Thoracic aorta (tissue), 2 donors: ENCODE measurements at regions not wholly inside any gene's neighbourhood (a gene's known extent, or its start where the extent isn't known, plus 50 kb on each side); places are given as distances from the start of the nearest gene placed in this dataset.

Source experiments
- ATAC-seq: fragments of 150-250 bp; one replicate; pipeline ENCODE4 v1.8.0; 2017; ENCODE audit warnings: low read depth; ENCODE audit not compliant: insufficient number of reproducible peaks, low FRiP score
- DNase-seq: peaks from one replicate; pipeline ENCODE4 v3.0.0-alpha.2; 2020; ENCODE audit warnings: low spot score
- H3K27ac ChIP-seq, 2 donors: fragments of 200-600 bp; sonication (generic); 1 replicate in 1 of 2; 2 replicates in 1 of 2; pipeline ENCODE4 v1.5.1; 2016; ENCODE audit warnings: mild to moderate bottlenecking in 2 of 2, moderate library complexity in 2 of 2
- H3K27me3 ChIP-seq: fragments of 200-600 bp; sonication (generic); replicated peaks from 2 replicates; pipeline ENCODE4 v1.6.0; 2016; ENCODE audit warnings: mild to moderate bottlenecking; ENCODE audit not compliant: insufficient read depth
- H3K36me3 ChIP-seq: fragments of 200-600 bp; sonication (generic); one replicate; pipeline ENCODE4 v1.5.1; 2016
- H3K4me1 ChIP-seq, 2 donors: fragments of 200-600 bp; sonication (generic); 1 replicate in 1 of 2; 2 replicates in 1 of 2; pipeline versions ENCODE4 v1.5.1 to v1.6.0; 2016; ENCODE audit warnings: low read depth in 2 of 2, mild to moderate bottlenecking in 1 of 2; ENCODE audit not compliant: control insufficient read depth in 1 of 2
- H3K4me3 ChIP-seq: fragments of 200-600 bp; sonication (generic); 2 replicates; pipeline ENCODE4 v1.5.1; 2016; ENCODE audit warnings: mild to moderate bottlenecking
- H3K9me3 ChIP-seq: fragments of 200-600 bp; sonication (generic); 2 replicates; pipeline ENCODE4 v1.5.1; 2016
- CTCF ChIP-seq: fragments of 200-600 bp; sonication (generic); IDR thresholded peaks from one replicate; pipeline ENCODE4 v1.5.1; 2019; ENCODE audit warnings: antibody characterized with exemption

- Histone ChIP-seq H3K9me3 (no peaks in the 10 kb centered on the region), H3K27me3 (no peaks in the 10 kb centered on the region), H3K4me3 (no peak overlapping the region), H3K27ac (no peak overlapping the region), H3K36me3 (no peaks in the 10 kb centered on the region), H3K4me1 (no peaks in the 10 kb centered on the region)
- no peak for TF ChIP-seq CTCF
- ATAC-seq (no peak), DNase-seq (no peak)
Measured at GRCh38 chr5:167554564-167555290, 736.7 kb upstream of the WWC1 start.

DNA sequence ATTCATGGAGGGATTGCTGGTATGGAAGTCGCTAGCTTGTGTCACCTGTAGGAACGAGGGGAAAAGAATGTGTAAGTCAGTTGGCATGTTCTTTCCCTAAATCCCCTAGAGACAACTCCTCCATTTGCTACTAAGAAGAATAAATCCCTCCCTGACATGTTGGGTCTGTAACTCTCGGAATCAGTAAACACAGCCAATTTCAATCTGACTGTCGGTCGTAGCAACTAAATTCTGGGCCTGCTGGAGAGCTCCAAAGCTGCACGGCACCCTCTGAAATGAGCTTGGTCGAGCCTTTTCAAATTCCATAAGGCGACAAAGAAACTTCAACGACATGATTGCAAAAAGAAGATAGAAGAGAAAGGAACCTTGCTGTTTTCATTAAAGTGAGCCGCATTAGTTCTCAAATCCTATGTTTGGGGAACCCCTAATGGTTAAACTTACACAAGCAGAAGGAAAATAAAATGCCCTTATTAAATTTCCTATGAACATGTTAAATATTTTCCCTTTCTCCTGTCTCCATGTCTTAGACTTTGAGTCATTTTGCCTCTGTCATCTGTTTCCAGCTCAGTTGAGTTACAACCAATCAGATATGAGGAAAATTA lies 735.8 kb upstream of the WWC1 start:
- ATAC-seq (no peak), DNase-seq (no peak)
- Histone ChIP-seq H3K27ac (no peak overlapping the region), H3K4me1 (no peaks in the 10 kb centered on the region), H3K4me3 (no peak overlapping the region), H3K27me3 (no peaks in the 10 kb centered on the region), H3K36me3 (no peaks in the 10 kb centered on the region), H3K9me3 (no peaks in the 10 kb centered on the region)
- no peak for TF ChIP-seq CTCF

GRCh38 chr5:167557359-167557758 lies 734.1 kb upstream of the WWC1 start:
- H3K36me3 ChIP-seq = no peaks in the 10 kb centered on the region
- ATAC-seq = no peak
- no peak for TF ChIP-seq CTCF

DNA sequence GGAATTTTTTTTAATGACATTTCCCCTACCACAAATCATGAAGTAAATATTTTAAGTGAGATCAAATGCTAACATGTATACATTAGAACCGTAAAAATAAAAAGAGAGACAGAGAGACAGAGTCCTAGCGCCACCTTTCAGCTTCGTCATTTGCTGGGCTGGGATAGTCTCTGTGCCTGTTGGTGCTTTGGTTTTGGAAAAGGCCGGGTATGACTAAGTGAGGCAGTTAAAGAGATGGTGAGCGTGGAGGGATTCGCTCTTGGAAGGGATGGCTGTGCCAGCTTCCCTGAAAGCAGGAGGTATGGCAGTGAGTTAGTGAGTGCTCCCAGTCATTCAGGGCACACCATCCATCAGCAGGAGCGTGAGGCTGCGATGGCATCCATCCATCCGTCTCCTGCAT lies 729.6 kb upstream of the WWC1 start:
- no peak for ATAC-seq
- H3K4me3 ChIP-seq = no peak overlapping the region
- no peak for TF ChIP-seq CTCF
- H3K9me3 ChIP-seq = no peaks in the 10 kb centered on the region
- H3K4me1 ChIP-seq = no peaks in the 10 kb centered on the region
- no peak overlapping the region for H3K27ac ChIP-seq
- H3K27me3 ChIP-seq = no peaks in the 10 kb centered on the region
- H3K36me3 ChIP-seq = no peaks in the 10 kb centered on the region
- no peak for DNase-seq

More at GRCh38 chr5:167557359-167557758, 734.1 kb upstream of the WWC1 start:
- no peak for DNase-seq
- H3K9me3 ChIP-seq = no peaks in the 10 kb centered on the region
- H3K4me3 ChIP-seq = no peak overlapping the region
- no peaks in the 10 kb centered on the region for H3K27me3 ChIP-seq
- no peaks in the 10 kb centered on the region for H3K4me1 ChIP-seq
- H3K27ac ChIP-seq = no peak overlapping the region

GRCh38 chr5:167564275-167564674 lies 727.2 kb upstream of the WWC1 start:
- TF ChIP-seq CTCF = no peak
- ATAC-seq = no peak
- no peaks in the 10 kb centered on the region for H3K9me3 ChIP-seq
- no peak for DNase-seq
- no peak overlapping the region for H3K4me3 ChIP-seq
- H3K27me3 ChIP-seq = no peaks in the 10 kb centered on the region
- no peaks in the 10 kb centered on the region for H3K36me3 ChIP-seq
- no peaks in the 10 kb centered on the region for H3K4me1 ChIP-seq
- no peak overlapping the region for H3K27ac ChIP-seq
